ENCODE measurements at regions not wholly inside any gene's neighbourhood (a gene's known extent, or its start where the extent isn't known, plus 50 kb on each side); places are given as distances from the start of the nearest gene placed in this dataset.

DNA sequence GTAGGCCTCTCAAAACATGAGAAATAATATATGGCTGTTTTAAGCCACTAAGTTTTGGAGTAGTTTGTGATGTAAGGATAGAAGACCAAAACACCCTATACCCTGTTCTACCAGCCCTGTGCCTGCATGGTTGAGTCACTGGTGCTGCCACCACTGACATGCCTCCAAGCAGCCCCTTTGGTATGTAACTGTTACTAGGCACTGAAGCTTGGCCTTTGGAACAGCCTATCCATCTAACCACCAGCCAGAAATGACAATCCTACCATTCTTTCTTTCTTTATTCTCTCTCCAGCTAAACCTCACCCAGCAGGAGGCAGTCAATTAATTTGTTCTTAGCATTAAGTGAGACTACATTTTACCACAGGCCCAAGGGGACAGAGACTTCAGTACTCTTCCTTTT lies 240.3 kb downstream of the MSRB3 start:
- TF ChIP-seq POLR2AphosphoS5 (IDR thresholded peaks at IDR 0.05; ENCODE audit: low read depth) (no peak), GABPA (IDR thresholded peaks at IDR 0.05; ENCODE audit: low read depth) (no peak)
- TF ChIP-seq, protein P1, sequence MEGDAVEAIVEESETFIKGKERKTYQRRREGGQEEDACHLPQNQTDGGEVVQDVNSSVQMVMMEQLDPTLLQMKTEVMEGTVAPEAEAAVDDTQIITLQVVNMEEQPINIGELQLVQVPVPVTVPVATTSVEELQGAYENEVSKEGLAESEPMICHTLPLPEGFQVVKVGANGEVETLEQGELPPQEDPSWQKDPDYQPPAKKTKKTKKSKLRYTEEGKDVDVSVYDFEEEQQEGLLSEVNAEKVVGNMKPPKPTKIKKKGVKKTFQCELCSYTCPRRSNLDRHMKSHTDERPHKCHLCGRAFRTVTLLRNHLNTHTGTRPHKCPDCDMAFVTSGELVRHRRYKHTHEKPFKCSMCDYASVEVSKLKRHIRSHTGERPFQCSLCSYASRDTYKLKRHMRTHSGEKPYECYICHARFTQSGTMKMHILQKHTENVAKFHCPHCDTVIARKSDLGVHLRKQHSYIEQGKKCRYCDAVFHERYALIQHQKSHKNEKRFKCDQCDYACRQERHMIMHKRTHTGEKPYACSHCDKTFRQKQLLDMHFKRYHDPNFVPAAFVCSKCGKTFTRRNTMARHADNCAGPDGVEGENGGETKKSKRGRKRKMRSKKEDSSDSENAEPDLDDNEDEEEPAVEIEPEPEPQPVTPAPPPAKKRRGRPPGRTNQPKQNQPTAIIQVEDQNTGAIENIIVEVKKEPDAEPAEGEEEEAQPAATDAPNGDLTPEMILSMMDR (IDR thresholded peaks at IDR 0.05; ENCODE audit: insufficient read depth, low read length): no peak
- TF ChIP-seq, protein P2, sequence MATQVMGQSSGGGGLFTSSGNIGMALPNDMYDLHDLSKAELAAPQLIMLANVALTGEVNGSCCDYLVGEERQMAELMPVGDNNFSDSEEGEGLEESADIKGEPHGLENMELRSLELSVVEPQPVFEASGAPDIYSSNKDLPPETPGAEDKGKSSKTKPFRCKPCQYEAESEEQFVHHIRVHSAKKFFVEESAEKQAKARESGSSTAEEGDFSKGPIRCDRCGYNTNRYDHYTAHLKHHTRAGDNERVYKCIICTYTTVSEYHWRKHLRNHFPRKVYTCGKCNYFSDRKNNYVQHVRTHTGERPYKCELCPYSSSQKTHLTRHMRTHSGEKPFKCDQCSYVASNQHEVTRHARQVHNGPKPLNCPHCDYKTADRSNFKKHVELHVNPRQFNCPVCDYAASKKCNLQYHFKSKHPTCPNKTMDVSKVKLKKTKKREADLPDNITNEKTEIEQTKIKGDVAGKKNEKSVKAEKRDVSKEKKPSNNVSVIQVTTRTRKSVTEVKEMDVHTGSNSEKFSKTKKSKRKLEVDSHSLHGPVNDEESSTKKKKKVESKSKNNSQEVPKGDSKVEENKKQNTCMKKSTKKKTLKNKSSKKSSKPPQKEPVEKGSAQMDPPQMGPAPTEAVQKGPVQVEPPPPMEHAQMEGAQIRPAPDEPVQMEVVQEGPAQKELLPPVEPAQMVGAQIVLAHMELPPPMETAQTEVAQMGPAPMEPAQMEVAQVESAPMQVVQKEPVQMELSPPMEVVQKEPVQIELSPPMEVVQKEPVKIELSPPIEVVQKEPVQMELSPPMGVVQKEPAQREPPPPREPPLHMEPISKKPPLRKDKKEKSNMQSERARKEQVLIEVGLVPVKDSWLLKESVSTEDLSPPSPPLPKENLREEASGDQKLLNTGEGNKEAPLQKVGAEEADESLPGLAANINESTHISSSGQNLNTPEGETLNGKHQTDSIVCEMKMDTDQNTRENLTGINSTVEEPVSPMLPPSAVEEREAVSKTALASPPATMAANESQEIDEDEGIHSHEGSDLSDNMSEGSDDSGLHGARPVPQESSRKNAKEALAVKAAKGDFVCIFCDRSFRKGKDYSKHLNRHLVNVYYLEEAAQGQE (IDR thresholded peaks at IDR 0.05; ENCODE audit: insufficient replicate concordance, low read depth): no peak

Measured in HL-60 (cell line).